NCI-H146 (cell line): ENCODE measurements at regions not wholly inside any gene's neighbourhood (a gene's known extent, or its start where the extent isn't known, plus 50 kb on each side); places are given as distances from the start of the nearest gene placed in this dataset.
"Not testable (repeated sequence)": the region's sequence is repeated elsewhere in the genome, so short reads cannot be mapped to it uniquely, and the experiment has no call there.

Source experiments
- DNase-seq: peaks from one replicate; lab custom pipeline; 2025; lab: John Stamatoyannopoulos, UW

DNA sequence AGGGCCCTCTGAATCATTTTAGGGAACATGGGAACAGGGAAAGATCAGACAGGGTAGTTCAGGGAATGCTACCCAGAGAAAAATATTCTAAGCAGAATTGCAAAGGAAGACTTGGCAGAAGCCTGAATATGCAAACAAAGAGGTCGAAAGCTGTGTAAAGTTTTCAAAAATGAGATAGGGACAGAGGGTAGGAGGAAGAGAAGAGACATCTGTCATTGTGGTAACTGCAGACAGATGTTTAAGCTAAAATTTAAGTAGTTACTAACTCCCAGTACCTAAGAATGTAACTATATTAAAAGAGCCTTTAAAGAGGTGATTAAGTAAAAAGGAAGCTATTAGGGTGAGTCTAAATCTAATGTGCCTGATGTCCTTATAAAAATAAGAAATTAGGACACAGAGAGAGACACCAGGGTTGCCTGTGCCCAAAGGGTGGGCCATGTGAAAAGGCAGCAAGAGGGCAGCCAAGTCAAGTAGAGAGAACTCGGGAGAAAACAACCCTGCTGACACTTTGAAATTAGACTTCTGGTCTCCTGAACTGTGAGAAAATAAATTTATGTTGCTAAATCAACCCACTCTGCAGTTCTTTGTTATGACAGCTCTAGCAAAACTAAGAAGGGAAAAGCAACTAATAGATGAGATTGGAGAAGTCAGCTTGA lies 1647.4 kb upstream of the C9orf72 start:
- DNase-seq, result peak; percentile 11

DNA sequence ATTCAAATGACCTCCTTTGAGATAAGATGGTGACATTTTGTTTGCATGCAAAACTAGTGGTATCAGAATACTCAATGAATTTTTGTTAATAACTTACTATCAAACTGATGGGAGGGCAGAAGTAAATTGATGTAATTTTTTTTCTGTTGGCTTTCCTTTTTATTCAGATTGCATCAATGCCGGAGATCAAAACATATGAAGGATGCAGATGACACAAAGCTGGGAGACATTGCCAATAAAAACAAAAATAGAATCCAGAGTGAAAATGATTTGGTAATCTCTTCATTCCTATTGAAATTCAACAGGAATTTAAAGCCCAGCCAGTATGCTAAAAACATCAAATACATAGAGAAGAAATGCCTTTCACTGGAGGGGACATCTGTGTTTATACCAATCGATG lies 1655.3 kb upstream of the C9orf72 start:
- DNase-seq, result no peak

DNA sequence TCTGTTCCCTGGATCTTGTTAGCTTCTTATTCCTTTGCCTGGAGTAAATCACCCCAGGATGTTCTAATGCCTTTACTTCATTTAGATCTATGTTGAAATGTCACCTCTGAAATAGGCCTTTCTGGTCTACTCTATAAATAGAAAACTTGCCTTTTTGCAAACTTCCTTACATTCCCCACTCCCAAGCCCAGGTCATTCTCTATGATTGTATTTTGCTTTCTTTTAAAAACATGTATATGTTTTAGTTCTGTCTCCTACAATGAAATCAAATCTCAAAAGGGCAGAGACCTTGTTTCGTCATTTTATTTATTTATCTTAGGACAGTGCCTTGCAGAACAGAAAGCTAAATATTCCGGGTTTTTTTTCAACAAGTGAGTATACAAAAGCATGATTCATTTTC lies 1657.7 kb upstream of the C9orf72 start:
- DNase-seq, result no peak

DNA sequence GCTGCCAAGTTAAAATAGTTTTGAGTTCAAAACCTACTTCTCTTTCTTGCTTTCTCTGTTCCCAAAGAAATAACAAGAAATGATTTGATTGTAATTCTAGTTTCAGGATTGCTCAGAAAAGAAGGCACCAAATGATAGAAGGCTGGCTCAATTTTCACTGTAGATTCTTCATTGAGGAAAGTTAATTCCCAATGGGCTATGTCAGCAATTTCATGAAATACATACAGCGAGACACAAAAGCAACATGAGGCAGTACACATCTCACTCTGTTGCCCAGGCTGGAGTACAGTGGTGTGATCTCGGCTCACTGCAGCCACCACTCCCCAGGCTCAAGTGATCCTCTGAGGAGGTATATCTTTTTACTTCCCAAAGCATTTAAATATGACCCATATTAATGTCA lies 1659.9 kb upstream of the C9orf72 start:
- no peak for DNase-seq

DNA sequence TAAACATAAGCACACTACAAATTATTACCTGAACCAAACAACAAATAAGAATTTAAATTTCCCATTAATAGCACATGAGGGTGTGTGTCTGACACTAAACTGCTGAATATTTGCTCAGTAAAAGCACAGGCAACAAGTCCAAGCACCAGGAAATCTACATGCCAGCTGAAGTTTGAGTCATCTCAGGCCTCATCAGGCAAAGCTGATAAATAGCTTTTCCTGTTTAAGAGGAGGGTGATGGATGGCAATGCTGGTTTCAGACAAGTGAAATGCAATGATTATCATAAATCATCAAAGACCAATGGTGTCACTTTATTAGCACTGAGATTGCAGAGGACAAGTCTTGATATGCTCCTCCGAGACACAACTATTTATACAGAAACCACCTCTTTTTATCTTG lies 1668.0 kb upstream of the C9orf72 start:
- DNase-seq, result no peak

DNA sequence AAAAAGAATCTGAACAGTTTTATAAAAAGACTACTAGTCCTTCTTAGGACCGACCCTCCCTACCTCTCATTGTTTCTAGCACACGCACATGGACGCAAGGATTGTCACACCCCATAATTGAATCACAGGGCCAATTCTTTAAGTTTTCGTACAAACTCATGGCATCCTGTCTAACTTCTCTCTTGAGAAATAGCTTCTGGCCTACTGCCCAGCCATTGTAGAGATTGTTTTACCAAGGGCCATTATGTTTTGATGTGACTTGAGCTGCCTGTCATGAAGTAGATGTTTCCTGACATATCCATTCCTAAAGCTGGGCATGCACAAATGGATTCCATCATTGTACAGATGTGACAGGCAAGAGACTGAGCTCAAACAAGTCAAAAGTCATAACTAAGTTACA lies 1672.1 kb upstream of the C9orf72 start:
- no peak for DNase-seq

DNA sequence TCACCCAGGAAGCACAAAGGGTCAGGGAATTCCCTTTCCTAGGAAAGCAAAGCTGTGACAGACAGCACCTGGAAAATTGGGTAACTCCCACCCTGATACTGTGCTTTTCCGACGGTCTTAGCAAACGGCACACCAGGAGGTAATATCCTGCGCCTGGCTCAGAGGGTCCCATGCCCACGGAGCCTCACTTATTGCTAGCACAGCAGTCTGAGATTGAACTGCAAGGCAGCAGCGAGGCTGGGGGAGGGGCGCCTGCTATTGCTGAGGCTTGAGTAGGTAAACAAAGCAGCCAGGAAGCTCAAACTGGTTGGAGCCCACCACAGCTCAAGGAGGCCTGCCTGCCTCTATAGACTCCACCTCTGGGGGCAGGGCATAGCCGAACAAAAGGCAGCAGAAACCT lies 1697.1 kb upstream of the C9orf72 start:
- DNase-seq, result not testable (repeated sequence)

DNA sequence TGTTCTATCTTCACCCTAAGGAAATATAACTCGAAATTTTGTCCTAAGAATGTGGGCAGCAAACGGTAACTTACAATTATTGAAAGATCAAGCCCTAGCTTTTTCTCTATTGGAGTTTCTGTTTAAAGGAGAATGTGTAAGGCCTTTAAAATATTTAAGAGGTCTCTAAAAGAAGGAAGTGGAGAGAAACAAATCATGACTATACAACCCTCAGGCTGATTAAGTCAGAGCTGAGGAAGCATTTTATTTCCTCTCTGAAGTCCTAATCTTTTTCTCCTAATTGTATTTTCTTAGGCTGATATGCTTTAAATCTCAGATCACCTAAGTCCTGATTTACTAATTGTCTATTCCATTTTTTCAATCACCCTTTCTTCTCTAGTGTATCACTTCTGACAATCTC lies 1708.8 kb upstream of the C9orf72 start:
- no peak for DNase-seq

DNA sequence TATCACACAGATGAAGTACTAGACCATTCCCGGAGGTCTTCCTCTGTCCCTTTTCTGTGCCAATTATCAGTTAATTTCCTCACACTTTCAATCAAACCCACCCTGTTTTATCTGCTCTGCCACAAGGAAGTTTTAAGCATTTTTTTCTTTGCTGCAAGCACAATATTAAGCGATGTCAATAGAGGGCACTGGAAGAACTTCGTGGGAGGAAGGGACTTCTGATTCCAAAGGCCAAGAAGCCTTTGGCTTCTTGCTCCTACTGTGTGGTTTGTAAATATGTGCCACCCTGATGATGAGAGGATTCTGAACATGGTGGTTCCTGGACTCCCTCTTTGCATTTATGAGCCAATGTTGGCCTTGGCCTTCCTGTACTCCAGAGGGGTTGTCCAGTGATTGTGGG lies 1712.5 kb upstream of the C9orf72 start:
- peak; percentile 33 for DNase-seq

DNA sequence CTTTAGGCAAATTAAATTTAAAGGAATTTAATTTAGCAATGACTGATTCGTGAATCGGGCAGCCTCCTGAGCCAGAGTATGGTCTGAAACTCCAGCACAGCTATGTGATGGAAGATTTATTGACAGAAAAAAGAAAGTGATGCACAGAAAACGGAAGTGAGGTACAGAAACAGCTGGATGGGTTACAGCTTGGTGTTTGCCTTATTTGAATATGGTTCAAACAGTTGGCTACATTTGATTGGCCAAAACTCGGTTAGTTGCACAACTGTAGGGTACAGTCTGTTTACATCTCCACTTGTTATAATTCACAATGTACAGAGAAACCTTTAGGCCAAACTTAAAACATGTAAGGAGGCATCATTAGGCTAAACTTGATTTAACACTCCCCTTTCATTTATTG lies 1716.1 kb upstream of the C9orf72 start:
- no peak for DNase-seq

DNA sequence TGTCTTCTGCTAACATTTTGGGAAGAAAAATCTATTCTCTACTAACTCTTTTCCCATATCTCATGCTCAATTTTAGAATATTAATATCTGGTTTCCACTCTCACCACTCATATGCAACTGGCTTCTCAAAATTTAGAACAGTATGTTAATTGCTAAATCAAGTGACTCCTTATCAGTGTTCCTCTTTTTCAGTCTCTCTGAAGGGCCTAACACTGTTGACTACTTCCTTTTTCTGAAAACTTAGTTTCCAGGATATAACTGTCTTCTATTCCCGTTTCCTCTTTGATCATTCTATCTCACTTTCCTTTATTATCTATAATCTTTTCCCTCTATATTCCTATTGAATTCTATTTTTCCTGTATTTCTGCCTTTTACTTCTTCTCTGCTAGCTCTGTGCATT lies 1717.2 kb upstream of the C9orf72 start:
- DNase-seq, result no peak

DNA sequence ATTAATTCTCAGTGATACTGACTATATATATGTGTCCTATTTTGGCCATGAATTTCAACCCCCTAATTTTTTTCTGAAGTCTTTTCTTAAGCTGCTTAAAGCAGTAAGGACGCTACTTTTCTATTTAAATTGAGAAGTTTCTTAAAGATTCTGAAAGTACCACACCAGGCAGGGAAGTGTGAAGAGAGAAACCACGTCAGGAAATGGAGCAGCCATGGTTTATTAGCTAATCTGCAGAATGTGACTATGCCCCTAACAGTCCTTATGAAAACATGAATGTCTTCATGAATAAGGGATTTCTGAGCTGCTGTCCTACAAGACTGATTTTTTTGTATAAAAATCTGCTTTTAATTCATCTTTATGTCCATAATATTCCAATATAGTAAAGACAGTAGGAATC lies 1724.3 kb upstream of the C9orf72 start:
- DNase-seq, result no peak

DNA sequence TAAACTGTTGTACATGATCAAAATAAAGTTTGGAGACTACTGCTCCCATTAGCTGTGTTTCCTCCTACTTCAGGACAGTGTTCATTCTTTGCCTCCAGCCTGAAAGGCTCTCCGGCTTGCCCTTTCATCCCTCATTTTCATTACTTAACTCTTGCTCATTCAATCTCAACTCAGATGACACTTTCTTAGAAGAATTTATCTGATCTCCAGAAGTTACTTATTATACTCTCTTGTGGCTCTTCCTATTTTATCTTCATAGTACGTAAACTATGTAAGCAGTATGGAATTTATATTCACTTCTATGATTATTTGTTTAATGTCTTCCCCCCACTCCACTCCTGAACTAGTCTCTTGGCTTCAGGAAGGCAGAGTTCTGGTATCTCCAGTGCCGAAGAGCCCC lies 1737.9 kb upstream of the C9orf72 start:
- no peak for DNase-seq

DNA sequence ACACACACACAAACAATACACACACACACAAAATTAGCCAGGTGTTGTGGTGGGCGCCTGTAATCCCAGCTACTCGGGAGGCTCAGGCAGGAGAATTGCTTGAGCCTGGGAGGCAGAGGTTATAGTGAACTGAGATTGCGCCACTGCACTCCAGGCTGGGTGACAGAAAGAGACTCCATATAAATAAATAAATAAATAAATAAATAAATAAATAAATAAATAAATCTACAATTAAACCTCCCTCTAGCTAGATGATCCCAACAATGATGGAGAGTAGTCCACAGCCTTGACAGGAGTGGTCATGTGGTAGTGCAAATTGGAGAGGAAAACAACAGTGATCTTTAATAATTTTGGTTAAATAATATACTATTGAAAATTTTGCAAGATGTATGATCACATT lies 1739.0 kb upstream of the C9orf72 start:
- DNase-seq, result no peak

DNA sequence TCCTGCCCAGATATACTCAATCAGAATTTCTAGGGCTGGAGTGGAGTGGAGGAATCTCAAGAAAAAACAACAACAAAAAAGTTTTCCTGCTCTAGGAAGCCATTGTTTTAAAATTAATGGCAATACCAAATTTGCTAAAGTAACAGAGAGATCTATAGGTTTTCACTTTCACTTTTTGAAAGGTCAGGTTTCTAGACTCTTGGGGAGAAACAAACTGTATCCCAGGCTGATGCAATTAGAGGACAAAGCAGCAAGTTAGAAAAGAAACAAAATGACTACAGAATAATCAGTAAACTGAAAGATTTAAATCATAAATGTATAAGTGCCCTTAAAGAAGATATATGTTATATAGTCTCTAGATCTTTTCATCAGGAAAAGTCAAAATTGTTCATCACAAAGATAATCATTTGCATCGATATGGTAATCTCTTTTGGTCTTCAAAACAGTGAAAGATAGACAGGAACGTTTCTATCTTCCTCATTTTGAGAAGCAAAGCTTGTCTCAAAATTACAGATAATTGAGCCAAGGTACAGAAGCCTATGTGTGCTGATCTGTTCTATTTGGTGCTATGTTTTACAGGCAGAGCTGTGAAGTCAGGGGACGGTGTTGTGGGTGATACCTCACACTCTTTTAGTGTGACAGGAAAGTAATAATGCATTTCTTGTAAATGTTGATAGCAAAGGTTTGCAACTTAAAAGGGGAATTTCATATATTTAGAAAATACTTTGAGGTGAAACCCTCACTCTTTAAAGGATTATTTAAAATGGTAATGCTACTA lies 1746.6 kb upstream of the C9orf72 start:
- no peak for DNase-seq

DNA sequence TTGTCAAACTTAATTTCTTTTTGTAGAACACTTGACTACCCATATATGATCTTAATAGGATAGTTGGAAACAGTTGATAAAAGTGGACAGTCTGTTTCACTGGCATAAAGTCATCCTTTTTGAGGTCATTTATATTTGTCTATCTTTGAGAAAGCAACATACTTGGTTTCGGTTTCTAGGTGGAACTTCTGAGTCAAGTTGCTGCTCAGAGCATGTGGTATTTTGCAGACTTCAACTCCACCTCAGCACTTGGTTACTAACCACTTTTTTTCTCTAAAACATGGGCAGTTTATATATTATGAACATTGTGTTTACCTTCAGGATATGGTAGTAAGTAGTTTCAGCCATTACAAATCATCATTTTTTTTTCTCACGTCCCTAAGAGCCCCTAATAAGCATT lies 1749.0 kb upstream of the C9orf72 start:
- DNase-seq, result no peak

DNA sequence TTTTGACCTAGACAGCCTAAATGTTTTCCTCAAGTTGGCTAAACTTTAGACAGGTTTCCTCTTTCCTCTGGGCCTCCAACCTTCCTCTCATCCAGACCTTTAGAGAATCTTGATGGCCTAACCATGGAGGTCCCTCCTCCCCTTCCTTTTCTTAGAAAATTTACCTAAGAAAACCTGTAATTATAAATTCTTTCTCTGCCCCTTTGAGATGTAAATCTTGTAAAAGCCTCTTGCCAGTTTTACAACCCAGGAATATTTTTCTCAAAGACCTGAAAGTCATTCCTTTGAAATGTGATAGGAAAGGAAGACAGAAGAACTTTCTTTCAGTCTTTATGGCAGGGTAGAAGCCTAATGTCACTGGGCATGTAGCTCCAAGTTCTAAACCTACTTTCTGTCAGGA lies 1752.6 kb upstream of the C9orf72 start:
- DNase-seq, result no peak

DNA sequence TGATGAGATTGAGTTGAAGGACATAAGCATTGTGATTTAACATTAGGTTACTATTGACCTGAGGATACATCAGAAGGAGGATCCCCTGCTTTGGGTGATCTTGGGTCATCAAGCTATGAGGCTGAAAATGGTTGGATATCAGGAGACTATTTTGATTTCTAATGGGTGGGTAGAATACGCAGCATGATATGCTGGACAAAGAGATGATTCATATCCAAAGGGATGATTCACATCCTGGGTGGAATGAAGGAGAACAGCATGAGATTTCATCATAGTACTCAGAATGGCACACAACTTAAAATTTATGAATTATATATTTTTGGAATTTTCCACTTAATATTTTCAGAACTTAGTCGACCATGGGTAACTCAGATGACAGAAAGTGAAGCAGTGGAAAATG lies 1759.5 kb upstream of the C9orf72 start:
- DNase-seq, result no peak

DNA sequence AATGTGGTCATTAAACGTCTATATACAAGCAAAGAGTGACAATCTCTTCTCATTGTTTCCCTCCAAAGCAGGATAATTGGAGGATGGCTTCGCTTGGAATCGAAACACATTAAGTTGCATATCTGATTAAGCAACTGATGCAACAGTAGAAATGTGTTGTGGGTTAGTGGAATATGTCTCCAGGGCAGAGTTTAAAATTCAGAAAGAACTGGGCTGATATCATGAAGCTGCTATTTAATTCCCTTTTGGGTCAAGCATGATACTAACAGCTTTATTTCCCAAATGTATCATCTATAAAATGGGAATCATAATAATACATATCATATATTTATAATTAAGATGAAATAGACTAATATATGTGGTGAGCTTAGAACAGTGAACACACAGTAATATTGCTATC lies 1763.0 kb upstream of the C9orf72 start:
- no peak for DNase-seq

DNA sequence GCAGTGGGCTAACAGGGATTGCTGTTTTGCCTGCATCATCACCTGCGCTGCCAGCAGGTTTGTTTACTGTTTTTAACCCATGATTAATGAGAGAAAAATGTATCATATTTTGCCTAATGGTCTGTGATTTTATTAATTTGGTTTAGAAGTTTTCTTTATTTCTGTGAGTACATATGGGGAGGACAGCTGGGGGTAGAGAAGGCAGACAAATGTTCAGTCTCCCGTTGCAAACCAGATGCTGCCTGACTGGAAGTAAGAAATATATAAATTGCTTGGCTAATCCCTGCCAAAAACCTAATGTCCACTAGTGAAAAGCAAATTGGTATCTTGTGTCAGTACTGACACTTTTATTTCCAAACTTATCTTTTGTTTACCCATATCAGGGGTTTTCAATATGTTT lies 1766.1 kb upstream of the C9orf72 start:
- DNase-seq, result no peak

DNA sequence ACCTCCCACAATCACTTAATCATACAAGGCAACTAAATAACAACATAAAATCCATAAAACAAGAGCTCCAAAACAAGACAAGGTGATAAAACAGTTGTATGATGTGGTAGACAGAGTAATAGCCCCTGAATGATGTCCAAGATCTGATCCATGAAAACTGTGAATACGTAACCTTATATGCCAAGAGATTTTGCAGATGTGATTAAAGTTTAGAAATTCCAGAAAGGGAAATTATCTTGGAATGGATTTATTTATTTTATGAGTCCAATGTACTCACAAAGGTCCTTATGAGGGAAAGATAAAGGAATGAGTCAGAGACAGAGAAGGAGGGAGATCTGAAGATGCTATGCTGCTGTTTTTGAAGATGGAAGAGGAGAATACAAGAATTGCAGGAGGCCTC lies 1775.7 kb upstream of the C9orf72 start:
- DNase-seq, result no peak

DNA sequence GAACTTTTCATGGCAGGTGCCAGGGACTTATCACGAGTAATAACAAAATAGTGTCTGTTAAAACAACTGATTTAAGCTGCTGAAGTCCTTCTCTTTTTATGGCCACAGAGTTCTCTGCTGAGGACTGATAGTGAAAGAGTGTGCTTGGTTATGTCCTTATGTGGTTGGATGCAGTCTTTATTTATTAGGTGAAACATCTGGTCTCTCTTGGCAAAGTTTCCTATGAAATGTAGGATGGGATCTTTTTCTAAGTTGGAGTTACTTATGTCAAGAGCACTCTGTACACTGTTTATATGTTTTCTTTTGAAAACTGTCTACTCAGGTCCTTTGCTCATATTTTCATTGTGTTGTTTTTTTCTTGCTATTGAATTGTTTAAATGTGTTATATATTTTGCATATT lies 1816.1 kb upstream of the C9orf72 start:
- no peak for DNase-seq

DNA sequence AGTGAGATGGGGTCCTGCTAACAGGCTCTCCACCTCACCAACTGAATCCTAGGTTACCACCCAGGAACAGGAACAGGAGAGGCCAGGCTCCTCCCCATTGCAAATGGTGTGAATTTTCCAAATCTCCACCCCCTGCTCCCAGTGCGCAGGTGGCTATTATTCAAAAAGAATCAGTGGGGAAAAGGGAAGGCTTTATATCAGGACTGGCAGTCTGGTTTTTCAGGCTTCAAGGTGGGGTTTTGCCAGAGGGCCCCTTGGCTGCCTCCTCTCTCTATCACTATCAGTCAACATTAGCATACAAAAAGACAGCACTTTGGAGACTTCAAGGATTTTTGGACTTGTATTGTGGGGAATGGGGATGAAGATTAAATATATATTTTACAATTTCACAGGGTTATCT lies 1817.6 kb upstream of the C9orf72 start:
- DNase-seq, result no peak

DNA sequence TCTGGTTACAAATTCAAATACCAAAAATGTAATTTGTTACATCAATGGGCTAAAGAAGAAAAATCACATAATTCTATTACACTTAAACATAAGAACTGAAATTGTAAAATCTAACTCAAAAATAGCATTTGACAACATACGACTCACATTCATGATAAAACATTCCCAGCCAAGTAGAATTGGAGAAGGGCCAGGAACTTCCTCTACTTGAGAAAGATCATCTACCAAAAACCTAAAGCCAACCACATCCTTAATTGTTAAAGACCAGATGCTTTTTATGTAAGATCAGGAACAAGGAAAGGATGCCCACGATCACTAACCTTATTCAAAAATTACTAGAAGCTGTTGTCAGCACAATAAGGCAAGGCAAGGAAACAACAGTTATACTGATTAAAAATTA lies 1819.8 kb upstream of the C9orf72 start:
- no peak for DNase-seq
